GM23338 (cell line): ENCODE measurements at regions not wholly inside any gene's neighbourhood (a gene's known extent, or its start where the extent isn't known, plus 50 kb on each side); places are given as distances from the start of the nearest gene placed in this dataset.
"Not testable (repeated sequence)": the region's sequence is repeated elsewhere in the genome, so short reads cannot be mapped to it uniquely, and the experiment has no call there.

Source experiments
- ATAC-seq: fragments of 200-7000 bp; cut with Tn5 transposase; 3 replicates; pipeline ENCODE4 v1.9.1; 2020
- DNase-seq: peaks from one replicate; pipeline ENCODE4 v3.0.0-alpha.2; 2015; ENCODE audit warnings: low spot score
- H2AFZ ChIP-seq: fragments of 200-600 bp; sonication (generic); 2 replicates; pipeline ENCODE4 v1.8.0; 2016; ENCODE audit warnings: antibody characterized with exemption, mild to moderate bottlenecking, moderate library complexity
- H3F3A ChIP-seq: fragments of 200-600 bp; sonication (generic); replicated peaks from 2 replicates; pipeline ENCODE4 v1.8.0; 2017; ENCODE audit warnings: antibody characterized with exemption, mixed run types, low read depth
- H3K27ac ChIP-seq: fragments of 200-600 bp; sonication (generic); 2 replicates; pipeline ENCODE4 v1.6.1; 2016; ENCODE audit warnings: low read depth
- H3K27me3 ChIP-seq: fragments of 200-600 bp; sonication (generic); 2 replicates; pipeline ENCODE4 v1.8.0; 2016; ENCODE audit warnings: mild to moderate bottlenecking, mixed run types, moderate library complexity; ENCODE audit not compliant: insufficient read depth
- H3K36me3 ChIP-seq: fragments of 200-600 bp; sonication (generic); 2 replicates; pipeline ENCODE4 v1.8.0; 2016; ENCODE audit warnings: mild to moderate bottlenecking; ENCODE audit not compliant: insufficient read depth
- H3K4me1 ChIP-seq: fragments of 200-600 bp; sonication (generic); 2 replicates; pipeline ENCODE4 v1.8.0; 2016; ENCODE audit warnings: mild to moderate bottlenecking, moderate library complexity; ENCODE audit not compliant: insufficient read depth
- H3K4me2 ChIP-seq: fragments of 200-600 bp; sonication (generic); 2 replicates; pipeline ENCODE4 v1.7.1; 2017; ENCODE audit warnings: mixed run types
- H3K4me3 ChIP-seq: fragments of 200-600 bp; sonication (generic); 2 replicates; pipeline ENCODE4 v1.6.1; 2016; ENCODE audit warnings: mixed run types
- H3K79me2 ChIP-seq: fragments of 200-600 bp; sonication (generic); replicated peaks from 2 replicates; pipeline ENCODE4 v1.8.0; 2017; ENCODE audit warnings: mild to moderate bottlenecking; ENCODE audit not compliant: insufficient read depth
- H3K9me2 ChIP-seq: fragments of 200-600 bp; sonication (generic); 2 replicates; pipeline ENCODE4 v1.8.0; 2017; ENCODE audit not compliant: insufficient read depth
- H4K20me1 ChIP-seq: fragments of 200-600 bp; sonication (generic); replicated peaks from 2 replicates; pipeline ENCODE4 v1.8.0; 2017; ENCODE audit warnings: mild to moderate bottlenecking; ENCODE audit not compliant: insufficient read depth
- H3K27ac Mint-ChIP-seq: 2 replicates; pipeline ENCODE4 v1.8.0; 2020; ENCODE audit warnings: inconsistent platforms, mild to moderate bottlenecking, moderate library complexity, mixed read lengths
- H3K27me3 Mint-ChIP-seq: 3 replicates; pipeline ENCODE4 v1.8.0; 2022; ENCODE audit warnings: low read depth, mild to moderate bottlenecking, moderate library complexity, mixed read lengths, inconsistent platforms; ENCODE audit not compliant: insufficient read depth, poor library complexity
- H3K36me3 Mint-ChIP-seq: 3 replicates; pipeline ENCODE4 v1.8.0; 2021; ENCODE audit warnings: low read depth, mild to moderate bottlenecking, inconsistent platforms, moderate library complexity, mixed read lengths
- H3K4me1 Mint-ChIP-seq: 3 replicates; pipeline ENCODE4 v1.8.0; 2020; ENCODE audit warnings: mild to moderate bottlenecking, inconsistent platforms, mixed read lengths
- H3K4me3 Mint-ChIP-seq: 3 replicates; pipeline ENCODE4 v1.8.0; 2021; ENCODE audit warnings: moderate library complexity, mild to moderate bottlenecking, inconsistent platforms, mixed read lengths
- H3K9me3 Mint-ChIP-seq: 3 replicates; pipeline ENCODE4 v1.8.0; 2020; ENCODE audit warnings: moderate library complexity, mild to moderate bottlenecking, inconsistent platforms, mixed read lengths
- JUNB ChIP-seq: IDR thresholded peaks from one replicate; pipeline ENCODE4 v1.6.1; 2016; ENCODE audit warnings: antibody characterized with exemption; ENCODE audit not compliant: unreplicated experiment
- TF ChIP-seq, protein P1 (sequence below), 2 experiments: fragments of 200-600 bp in 1 of 2; sonication (generic) in 1 of 2; conservative IDR thresholded peaks; 2 replicates each; pipeline versions ENCODE4 v1.5.1 to v1.6.1; 2016 to 2017; ENCODE audit warnings: antibody characterized with exemption in 2 of 2, low read depth in 2 of 2, mild to moderate bottlenecking in 2 of 2, moderate library complexity in 1 of 2
- TF ChIP-seq, protein P2 (sequence below): IDR thresholded peaks from one replicate; pipeline ENCODE4 v1.6.1; 2018; ENCODE audit warnings: antibody characterized with exemption; ENCODE audit not compliant: unreplicated experiment

DNA sequence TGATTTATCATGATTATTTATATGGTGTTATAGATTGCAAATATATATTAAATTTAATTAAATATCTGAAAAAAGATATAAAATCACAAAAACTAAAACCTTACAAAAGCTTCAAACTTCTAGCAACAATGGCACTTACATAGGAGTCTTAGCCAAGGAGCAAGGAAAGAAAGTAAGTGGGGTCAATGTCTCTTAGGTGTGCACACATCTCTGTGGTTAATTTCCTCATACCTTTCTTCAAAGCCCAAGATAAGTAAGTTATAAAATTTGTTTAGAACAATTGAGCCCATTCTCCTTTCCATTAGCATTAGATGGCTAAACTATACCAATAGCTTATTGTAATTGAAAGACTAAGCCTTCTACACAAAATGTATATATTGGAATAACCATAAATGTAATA is 161.6 kb upstream of the PDE4D start (continued):
- TF ChIP-seq, protein P1, sequence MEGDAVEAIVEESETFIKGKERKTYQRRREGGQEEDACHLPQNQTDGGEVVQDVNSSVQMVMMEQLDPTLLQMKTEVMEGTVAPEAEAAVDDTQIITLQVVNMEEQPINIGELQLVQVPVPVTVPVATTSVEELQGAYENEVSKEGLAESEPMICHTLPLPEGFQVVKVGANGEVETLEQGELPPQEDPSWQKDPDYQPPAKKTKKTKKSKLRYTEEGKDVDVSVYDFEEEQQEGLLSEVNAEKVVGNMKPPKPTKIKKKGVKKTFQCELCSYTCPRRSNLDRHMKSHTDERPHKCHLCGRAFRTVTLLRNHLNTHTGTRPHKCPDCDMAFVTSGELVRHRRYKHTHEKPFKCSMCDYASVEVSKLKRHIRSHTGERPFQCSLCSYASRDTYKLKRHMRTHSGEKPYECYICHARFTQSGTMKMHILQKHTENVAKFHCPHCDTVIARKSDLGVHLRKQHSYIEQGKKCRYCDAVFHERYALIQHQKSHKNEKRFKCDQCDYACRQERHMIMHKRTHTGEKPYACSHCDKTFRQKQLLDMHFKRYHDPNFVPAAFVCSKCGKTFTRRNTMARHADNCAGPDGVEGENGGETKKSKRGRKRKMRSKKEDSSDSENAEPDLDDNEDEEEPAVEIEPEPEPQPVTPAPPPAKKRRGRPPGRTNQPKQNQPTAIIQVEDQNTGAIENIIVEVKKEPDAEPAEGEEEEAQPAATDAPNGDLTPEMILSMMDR (conservative IDR thresholded peaks at IDR 0.05; ENCODE audit: low read depth in 2 of 2), result no peak
- TF ChIP-seq JUNB, result no peak
- TF ChIP-seq, protein P2, sequence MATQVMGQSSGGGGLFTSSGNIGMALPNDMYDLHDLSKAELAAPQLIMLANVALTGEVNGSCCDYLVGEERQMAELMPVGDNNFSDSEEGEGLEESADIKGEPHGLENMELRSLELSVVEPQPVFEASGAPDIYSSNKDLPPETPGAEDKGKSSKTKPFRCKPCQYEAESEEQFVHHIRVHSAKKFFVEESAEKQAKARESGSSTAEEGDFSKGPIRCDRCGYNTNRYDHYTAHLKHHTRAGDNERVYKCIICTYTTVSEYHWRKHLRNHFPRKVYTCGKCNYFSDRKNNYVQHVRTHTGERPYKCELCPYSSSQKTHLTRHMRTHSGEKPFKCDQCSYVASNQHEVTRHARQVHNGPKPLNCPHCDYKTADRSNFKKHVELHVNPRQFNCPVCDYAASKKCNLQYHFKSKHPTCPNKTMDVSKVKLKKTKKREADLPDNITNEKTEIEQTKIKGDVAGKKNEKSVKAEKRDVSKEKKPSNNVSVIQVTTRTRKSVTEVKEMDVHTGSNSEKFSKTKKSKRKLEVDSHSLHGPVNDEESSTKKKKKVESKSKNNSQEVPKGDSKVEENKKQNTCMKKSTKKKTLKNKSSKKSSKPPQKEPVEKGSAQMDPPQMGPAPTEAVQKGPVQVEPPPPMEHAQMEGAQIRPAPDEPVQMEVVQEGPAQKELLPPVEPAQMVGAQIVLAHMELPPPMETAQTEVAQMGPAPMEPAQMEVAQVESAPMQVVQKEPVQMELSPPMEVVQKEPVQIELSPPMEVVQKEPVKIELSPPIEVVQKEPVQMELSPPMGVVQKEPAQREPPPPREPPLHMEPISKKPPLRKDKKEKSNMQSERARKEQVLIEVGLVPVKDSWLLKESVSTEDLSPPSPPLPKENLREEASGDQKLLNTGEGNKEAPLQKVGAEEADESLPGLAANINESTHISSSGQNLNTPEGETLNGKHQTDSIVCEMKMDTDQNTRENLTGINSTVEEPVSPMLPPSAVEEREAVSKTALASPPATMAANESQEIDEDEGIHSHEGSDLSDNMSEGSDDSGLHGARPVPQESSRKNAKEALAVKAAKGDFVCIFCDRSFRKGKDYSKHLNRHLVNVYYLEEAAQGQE, result no peak

DNA sequence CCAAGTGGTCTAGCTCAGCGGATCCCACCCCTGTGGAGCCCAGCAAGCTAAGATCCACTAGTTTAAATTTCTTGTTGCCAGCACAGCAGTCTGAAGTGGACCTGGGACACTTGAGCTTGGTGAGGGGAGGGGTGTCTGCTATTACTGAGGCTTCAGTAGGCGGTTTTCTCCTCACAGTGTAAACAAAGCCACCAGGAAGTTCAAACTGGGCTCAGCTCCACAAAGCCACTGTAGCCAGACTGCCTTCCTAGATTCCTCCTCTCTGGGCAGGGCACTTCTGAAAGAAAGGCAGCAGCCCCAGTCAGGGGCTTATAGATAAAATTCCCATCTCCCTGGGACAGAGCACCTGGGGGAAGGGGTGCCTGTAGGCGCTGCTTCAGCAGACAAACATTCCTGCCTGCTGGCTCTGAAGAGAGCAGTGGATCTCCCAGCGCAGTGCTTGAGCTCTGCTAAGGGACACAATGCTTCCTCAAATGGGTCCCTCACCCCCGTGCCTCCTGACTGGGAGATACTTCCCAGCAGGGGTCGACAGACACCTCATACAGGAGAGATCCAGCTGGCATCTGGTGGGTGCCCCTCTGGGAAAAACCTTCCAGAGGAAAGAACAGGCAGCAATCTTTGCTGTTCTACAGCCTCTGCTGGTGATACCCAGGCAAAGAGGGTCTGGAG is 148.6 kb upstream of the PDE4D start:
- H3K4me1 Mint-ChIP-seq, H3F3A ChIP-seq, DNase-seq, H4K20me1 ChIP-seq, H3K4me1 ChIP-seq, H3K4me3 Mint-ChIP-seq, H3K27me3 Mint-ChIP-seq, H3K36me3 Mint-ChIP-seq, H3K79me2 ChIP-seq, H3K27me3 ChIP-seq, H3K9me2 ChIP-seq, H3K36me3 ChIP-seq, H3K27ac Mint-ChIP-seq, H3K27ac ChIP-seq, ATAC-seq, H3K4me3 ChIP-seq, H3K4me2 ChIP-seq, H3K9me3 Mint-ChIP-seq: not testable (repeated sequence)
- TF ChIP-seq, protein P1 (conservative IDR thresholded peaks at IDR 0.05; ENCODE audit: low read depth in 2 of 2), result 0 out of 4 replicates have a peak, but pooled peaks of 1 of the 2 experiments have one; percentile 4
- peak overlapping the region; percentile 66; the same call in 1 of the 2 replicates for H2AFZ ChIP-seq

DNA sequence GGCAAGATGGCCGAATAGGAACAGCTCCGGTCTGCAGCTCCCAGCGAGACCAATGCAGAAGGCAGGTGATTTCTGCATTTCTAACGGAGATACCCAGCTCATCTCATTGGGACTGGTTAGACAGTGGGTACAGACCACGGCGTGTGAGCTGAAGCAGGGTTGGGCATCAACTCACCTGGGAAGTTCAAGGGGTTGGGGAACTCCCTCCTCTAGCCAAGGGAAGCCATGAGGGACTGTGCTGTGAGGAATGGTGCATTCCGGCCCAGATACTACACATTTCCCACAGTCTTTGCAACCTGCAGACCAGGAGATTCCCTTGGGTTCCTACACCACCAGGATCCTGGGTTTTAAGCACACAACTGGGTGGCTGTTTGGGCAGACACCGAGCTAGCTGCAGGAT is 148.0 kb upstream of the PDE4D start:
- not testable (repeated sequence) for H3K36me3 Mint-ChIP-seq, H3F3A ChIP-seq, H3K27me3 Mint-ChIP-seq, H3K4me1 ChIP-seq, H3K79me2 ChIP-seq, H3K9me3 Mint-ChIP-seq, H4K20me1 ChIP-seq, H3K36me3 ChIP-seq, DNase-seq, H3K27me3 ChIP-seq, ATAC-seq, H3K9me2 ChIP-seq, H3K4me3 ChIP-seq, H3K4me3 Mint-ChIP-seq, H3K4me1 Mint-ChIP-seq, H3K27ac Mint-ChIP-seq, H3K27ac ChIP-seq, H3K4me2 ChIP-seq
- H2AFZ ChIP-seq, result peak overlapping the region; percentile 66; the same call in 1 of the 2 replicates
